Keratinocyte (primary cell): ENCODE measurements at regions not wholly inside any gene's neighbourhood (a gene's known extent, or its start where the extent isn't known, plus 50 kb on each side); places are given as distances from the start of the nearest gene placed in this dataset.

ENCODE experiments used
- DNase-seq: peaks from one replicate; pipeline ENCODE4 v3.0.0-alpha.2; 2011; ENCODE audit warnings: low read depth, missing footprints, low spot score
- FAIRE-seq: peaks from 2 replicates; lab custom pipeline; 2011; peaks lifted over from hg19 to GRCh38; lab: Jason Lieb, UNC
- H2AFZ ChIP-seq: 2 replicates; pipeline ENCODE4 v1.6.0; 2012; ENCODE audit warnings: low read length, control low read depth, inconsistent platforms; ENCODE audit not compliant: control insufficient read depth
- H3K27ac ChIP-seq: 2 replicates; pipeline ENCODE4 v1.5.1; 2011; ENCODE audit warnings: low read length; ENCODE audit not compliant: control insufficient read depth, insufficient read depth
- H3K27me3 ChIP-seq: 3 replicates; pipeline ENCODE4 v1.6.0; 2011; ENCODE audit warnings: low read length; ENCODE audit not compliant: control insufficient read depth, insufficient read depth; ENCODE audit errors: extremely low read depth
- H3K36me3 ChIP-seq, 2 experiments: 2 replicates in 1 of 2; 3 replicates in 1 of 2; pipeline ENCODE4 v1.5.1; 2011; ENCODE audit warnings: low read length in 2 of 2, mild to moderate bottlenecking in 1 of 2; ENCODE audit not compliant: control insufficient read depth in 2 of 2, insufficient read depth in 2 of 2; ENCODE audit errors: extremely low read depth in 1 of 2
- H3K4me1 ChIP-seq: 3 replicates; pipeline ENCODE4 v1.5.1; 2011; ENCODE audit warnings: low read length; ENCODE audit not compliant: control insufficient read depth, insufficient read depth; ENCODE audit errors: extremely low read depth
- H3K4me2 ChIP-seq: 3 replicates; pipeline ENCODE4 v1.6.0; 2011; ENCODE audit warnings: low read depth, low read length; ENCODE audit not compliant: control insufficient read depth, insufficient read depth; ENCODE audit errors: extremely low read depth
- H3K4me3 ChIP-seq, 3 experiments: fragments of 200-600 bp in 1 of 3; sonication (generic) in 1 of 3; 2 replicates in 2 of 3; 3 replicates in 1 of 3; pipeline ENCODE4 v1.5.1; 2011 to 2016; ENCODE audit warnings: low read length in 3 of 3, mild to moderate bottlenecking in 3 of 3, control low read depth in 2 of 3, inconsistent platforms in 1 of 3, low read depth in 1 of 3, mixed read lengths in 1 of 3, mixed run types in 1 of 3, moderate library complexity in 1 of 3; ENCODE audit not compliant: control insufficient read depth in 2 of 3, insufficient read depth in 2 of 3; ENCODE audit errors: extremely low read depth in 1 of 3
- H3K79me2 ChIP-seq: 2 replicates; pipeline ENCODE4 v1.6.0; 2012; ENCODE audit warnings: low read length; ENCODE audit not compliant: control insufficient read depth, insufficient read depth
- H3K9ac ChIP-seq: 3 replicates; pipeline ENCODE4 v1.6.0; 2011; ENCODE audit warnings: low read length; ENCODE audit not compliant: control insufficient read depth, insufficient read depth; ENCODE audit errors: extremely low read depth
- H3K9me1 ChIP-seq: 3 replicates; pipeline ENCODE4 v1.6.0; 2011; ENCODE audit warnings: low read length; ENCODE audit not compliant: control insufficient read depth, insufficient read depth; ENCODE audit errors: extremely low read depth
- H3K9me3 ChIP-seq: 2 replicates; pipeline ENCODE4 v1.5.1; 2012; ENCODE audit warnings: low read depth, low read length; ENCODE audit not compliant: control insufficient read depth
- H4K20me1 ChIP-seq: 3 replicates; pipeline ENCODE4 v1.6.0; 2011; ENCODE audit warnings: low read length; ENCODE audit not compliant: control insufficient read depth, insufficient read depth; ENCODE audit errors: extremely low read depth
- CTCF ChIP-seq, 3 experiments: IDR thresholded peaks in 1 of 3; conservative IDR thresholded peaks in 1 of 3; optimal IDR thresholded peaks in 1 of 3; 2 replicates in 2 of 3; 3 replicates in 1 of 3; pipeline versions ENCODE3 to v1.5.1; 2011; ENCODE audit warnings: low read length in 3 of 3, mild to moderate bottlenecking in 3 of 3, moderate library complexity in 2 of 3, control low read depth in 1 of 3, inconsistent platforms in 1 of 3; ENCODE audit not compliant: insufficient read depth in 2 of 3; ENCODE audit errors: extremely low read depth in 1 of 3
- EZH2 ChIP-seq: IDR thresholded peaks from one replicate; pipeline ENCODE4 v1.6.1; 2012; ENCODE audit warnings: inconsistent platforms, mild to moderate bottlenecking, low read length, moderate library complexity
- dilution Hi-C: fragments of 300-500 bp; cut with MboI; formaldehyde crosslinking; loops from one replicate; pipeline ENCODE4 v1.7.0; 2020; ENCODE audit warnings: low sequenced_read_pairs; ENCODE audit not compliant: extremely low pct_ligation_motif_present

- no peak overlapping the region for H3K4me3 ChIP-seq
- H3K4me1 ChIP-seq, result peaks cover 7% of the 10 kb centered on the region
- H3K9me3 ChIP-seq, result no peaks in the 10 kb centered on the region
- no peak overlapping the region for H3K4me2 ChIP-seq
- no peaks in the 10 kb centered on the region for H3K27me3 ChIP-seq
- H4K20me1 ChIP-seq, result no peaks in the 10 kb centered on the region
- dilution Hi-C loops, result no loop called here
- no peak overlapping the region for H3K9ac ChIP-seq
- TF ChIP-seq CTCF (optimal IDR thresholded peaks at IDR 0.05 in 1 of 3, IDR thresholded peaks at IDR 0.05 in 1 of 3, conservative IDR thresholded peaks at IDR 0.05 in 1 of 3; ENCODE audit: extremely low read depth in 1 of 3, insufficient read depth in 2 of 3, low read length in 3 of 3) (no peak), EZH2 (no peak)
- no peak for FAIRE-seq
- no peaks in the 10 kb centered on the region for H3K9me1 ChIP-seq
- no peak for DNase-seq
- no peak overlapping the region for H3K27ac ChIP-seq
- no peaks in the 10 kb centered on the region for H3K79me2 ChIP-seq
- H2AFZ ChIP-seq, result no peak overlapping the region
- no peaks in the 10 kb centered on the region for H3K36me3 ChIP-seq
Measured at GRCh38 chr14:86796221-86797074, 1196.5 kb downstream of the GALC start.

- H3K27ac ChIP-seq, result no peak overlapping the region
- no peaks in the 10 kb centered on the region for H3K79me2 ChIP-seq
Measured at GRCh38 chr14:86794689-86795088, 1198.3 kb downstream of the GALC start.

More at GRCh38 chr14:86794689-86795088, 1198.3 kb downstream of the GALC start:
- Histone ChIP-seq H4K20me1 (no peaks in the 10 kb centered on the region), H3K9me3 (no peaks in the 10 kb centered on the region), H2AFZ (no peak overlapping the region), H3K36me3 (no peaks in the 10 kb centered on the region), H3K4me2 (no peak overlapping the region), H3K9me1 (no peaks in the 10 kb centered on the region), H3K4me1 (peaks cover 7% of the 10 kb centered on the region), H3K4me3 (no peak overlapping the region), H3K9ac (no peak overlapping the region), H3K27me3 (no peaks in the 10 kb centered on the region)
- TF ChIP-seq CTCF (optimal IDR thresholded peaks at IDR 0.05 in 1 of 3, IDR thresholded peaks at IDR 0.05 in 1 of 3, conservative IDR thresholded peaks at IDR 0.05 in 1 of 3; ENCODE audit: extremely low read depth in 1 of 3, insufficient read depth in 2 of 3, low read length in 3 of 3) (no peak), EZH2 (no peak)
- DNase-seq (no peak), FAIRE-seq (no peak)
- dilution Hi-C loops, result no loop called here
